ENCODE measurements at regions not wholly inside any gene's neighbourhood (a gene's known extent, or its start where the extent isn't known, plus 50 kb on each side); places are given as distances from the start of the nearest gene placed in this dataset.

DNA sequence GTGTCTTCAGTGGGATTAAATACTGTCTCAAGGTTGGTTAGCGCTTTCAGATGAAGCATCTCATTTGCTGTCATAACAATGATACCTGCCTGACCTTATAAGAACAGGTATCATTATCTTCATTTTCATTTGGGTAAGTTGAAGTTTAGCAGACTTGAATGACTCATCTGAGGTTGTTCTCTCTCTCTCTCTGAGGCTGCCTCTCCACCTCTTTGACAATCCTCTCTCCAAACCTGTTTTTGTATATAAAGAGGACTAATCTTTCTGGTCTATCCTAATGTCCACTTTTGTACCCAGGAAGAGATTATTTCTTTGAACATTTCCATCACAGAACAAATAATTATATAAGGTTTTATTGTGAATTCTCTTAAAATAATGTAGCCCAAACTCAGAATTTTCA is 291.4 kb downstream of the KLF6 start:
- peaks cover 0 to 7% (median 0%) of the 10 kb centered on the region in 3 donors for H3K27me3 ChIP-seq
- TF ChIP-seq, protein P1, sequence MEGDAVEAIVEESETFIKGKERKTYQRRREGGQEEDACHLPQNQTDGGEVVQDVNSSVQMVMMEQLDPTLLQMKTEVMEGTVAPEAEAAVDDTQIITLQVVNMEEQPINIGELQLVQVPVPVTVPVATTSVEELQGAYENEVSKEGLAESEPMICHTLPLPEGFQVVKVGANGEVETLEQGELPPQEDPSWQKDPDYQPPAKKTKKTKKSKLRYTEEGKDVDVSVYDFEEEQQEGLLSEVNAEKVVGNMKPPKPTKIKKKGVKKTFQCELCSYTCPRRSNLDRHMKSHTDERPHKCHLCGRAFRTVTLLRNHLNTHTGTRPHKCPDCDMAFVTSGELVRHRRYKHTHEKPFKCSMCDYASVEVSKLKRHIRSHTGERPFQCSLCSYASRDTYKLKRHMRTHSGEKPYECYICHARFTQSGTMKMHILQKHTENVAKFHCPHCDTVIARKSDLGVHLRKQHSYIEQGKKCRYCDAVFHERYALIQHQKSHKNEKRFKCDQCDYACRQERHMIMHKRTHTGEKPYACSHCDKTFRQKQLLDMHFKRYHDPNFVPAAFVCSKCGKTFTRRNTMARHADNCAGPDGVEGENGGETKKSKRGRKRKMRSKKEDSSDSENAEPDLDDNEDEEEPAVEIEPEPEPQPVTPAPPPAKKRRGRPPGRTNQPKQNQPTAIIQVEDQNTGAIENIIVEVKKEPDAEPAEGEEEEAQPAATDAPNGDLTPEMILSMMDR (IDR thresholded peaks at IDR 0.05) = no peak
- TF ChIP-seq POLR2AphosphoS5 (IDR thresholded peaks at IDR 0.05) = no peak
- no peak for TF ChIP-seq EP300 (IDR thresholded peaks at IDR 0.05)
- no peak for TF ChIP-seq POLR2A (IDR thresholded peaks at IDR 0.05)
- no peak for DNase-seq
- no peaks in the 10 kb centered on the region for H3K36me3 ChIP-seq
- no peak overlapping the region for H3K4me3 ChIP-seq
- no peaks in the 10 kb centered on the region for H3K9me3 ChIP-seq
- peak overlapping the region in 1 of 5 donors; percentile 57 for H3K27ac ChIP-seq
- intact Hi-C loops (cut with DNase I; ENCODE audit: low total_unique reads) = no loop called here
- 46 to 98% (median 97%) methylated on average over 1 of the region's 1 CpG for WGBS, 5 donors
- no peaks in the 10 kb centered on the region for H3K4me1 ChIP-seq

DNA sequence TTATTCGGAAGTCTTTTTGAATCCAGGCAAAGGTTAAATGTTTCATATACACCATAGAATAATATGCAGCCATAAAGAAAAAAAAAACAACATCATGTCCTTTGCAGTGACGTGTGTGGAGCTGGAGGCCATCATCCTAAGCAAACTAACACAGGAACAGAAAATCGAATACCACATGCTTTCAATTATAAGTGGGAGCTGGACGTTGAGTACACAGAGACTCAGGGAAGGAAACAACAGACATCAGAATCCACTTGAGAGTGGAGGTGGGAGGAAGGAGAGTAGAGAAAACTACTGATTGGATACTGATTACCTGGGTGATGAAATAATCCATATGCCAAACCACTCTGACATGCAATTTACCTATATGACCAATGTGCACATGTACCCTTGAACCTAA is 293.4 kb downstream of the KLF6 start:
- H3K9me3 ChIP-seq = no peaks in the 10 kb centered on the region
- H3K27ac ChIP-seq = no peak overlapping the region
- intact Hi-C loops (cut with DNase I; ENCODE audit: low total_unique reads) = no loop called here
- no peak overlapping the region for H3K4me3 ChIP-seq
- TF ChIP-seq POLR2AphosphoS5 (IDR thresholded peaks at IDR 0.05) (no peak), EP300 (IDR thresholded peaks at IDR 0.05) (no peak), POLR2A (IDR thresholded peaks at IDR 0.05) (no peak)
- TF ChIP-seq, protein P1 (IDR thresholded peaks at IDR 0.05) = no peak
- peaks cover 0 to 7% (median 0%) of the 10 kb centered on the region in 3 donors for H3K27me3 ChIP-seq
- no peak for DNase-seq
- no peaks in the 10 kb centered on the region for H3K36me3 ChIP-seq
- WGBS, 5 donors = 61 to 72% (median 64%) methylated on average over 4 of the region's 4 CpGs
- H3K4me1 ChIP-seq = peaks cover 0 to under 1% (median 0%) of the 10 kb centered on the region in 4 donors

DNA sequence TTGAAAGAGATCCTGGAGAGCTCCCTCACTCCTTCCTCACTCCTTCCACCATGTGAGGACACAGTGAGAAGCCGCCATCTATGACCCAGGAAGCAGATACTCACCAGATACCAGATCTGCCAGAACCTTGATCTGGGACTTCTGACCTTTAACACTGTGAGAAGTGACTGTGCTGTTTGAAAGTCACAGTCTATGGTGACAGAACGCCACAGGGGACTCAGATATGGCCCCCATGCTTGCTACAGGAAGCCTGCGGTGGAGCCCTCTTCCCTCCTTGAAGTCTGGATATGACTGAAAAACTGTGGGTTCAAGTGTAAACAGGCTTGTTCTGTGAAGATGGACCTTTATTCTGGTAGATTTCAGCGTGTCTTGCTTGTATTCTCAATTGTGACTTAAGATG is 297.8 kb downstream of the KLF6 start:
- Histone ChIP-seq H3K9me3 (no peaks in the 10 kb centered on the region), H3K27me3 (no peaks in the 10 kb centered on the region), H3K4me1 (peaks cover 5 to 27% (median 12%) of the 10 kb centered on the region in 4 donors), H3K36me3 (no peaks in the 10 kb centered on the region), H3K27ac (no peak overlapping the region), H3K4me3 (no peak overlapping the region)
- 67 to 90% (median 73%) methylated on average over 4 of the region's 4 CpGs for WGBS, 5 donors
- no peak for DNase-seq
- intact Hi-C loops (cut with DNase I; ENCODE audit: low total_unique reads) = no loop called here
- TF ChIP-seq POLR2A (IDR thresholded peaks at IDR 0.05) = no peak
- TF ChIP-seq, protein P1 (IDR thresholded peaks at IDR 0.05) = no peak
- no peak for TF ChIP-seq EP300 (IDR thresholded peaks at IDR 0.05)
- TF ChIP-seq POLR2AphosphoS5 (IDR thresholded peaks at IDR 0.05) = no peak

DNA sequence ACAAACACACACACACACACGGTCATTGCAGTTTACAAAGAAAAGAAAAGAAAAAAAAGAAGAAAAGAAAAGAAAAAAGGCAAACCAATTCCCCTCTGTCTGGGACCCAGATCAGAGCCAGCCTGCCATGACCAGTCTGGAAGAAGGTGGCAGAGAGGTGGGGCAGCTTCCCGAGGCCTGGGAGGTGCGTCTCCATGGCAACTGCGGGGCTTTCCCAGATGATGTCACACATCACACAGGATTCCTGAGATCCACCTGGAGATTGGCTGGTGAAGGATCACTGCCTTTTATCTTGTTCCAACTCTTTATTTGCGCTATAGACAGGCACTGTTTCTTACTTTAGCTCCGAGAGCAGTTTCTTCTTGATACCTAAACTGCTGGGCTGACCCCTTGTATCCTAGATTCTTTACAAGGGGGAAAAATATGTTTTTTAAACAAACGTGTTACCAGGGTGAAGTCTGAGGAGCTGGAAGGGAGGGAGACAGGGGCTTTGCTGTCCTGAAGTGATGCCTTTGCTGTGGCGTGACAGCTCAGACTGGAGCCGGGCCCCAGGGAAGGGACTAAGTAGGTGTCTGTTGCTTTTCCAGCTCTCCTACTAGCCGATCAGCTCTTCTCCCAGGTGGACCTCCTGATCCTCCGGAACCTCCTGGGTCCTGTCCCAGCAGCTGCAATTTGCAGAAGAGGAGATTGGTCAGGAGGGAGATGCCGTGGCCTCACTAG is 298.5 kb downstream of the KLF6 start:
- no peaks in the 10 kb centered on the region for H3K27me3 ChIP-seq
- no peak overlapping the region for H3K27ac ChIP-seq
- TF ChIP-seq EP300 (IDR thresholded peaks at IDR 0.05) (no peak), POLR2A (IDR thresholded peaks at IDR 0.05) (no peak), POLR2AphosphoS5 (IDR thresholded peaks at IDR 0.05) (no peak)
- TF ChIP-seq, protein P1 (IDR thresholded peaks at IDR 0.05) = no peak
- no peaks in the 10 kb centered on the region for H3K36me3 ChIP-seq
- 52 to 68% (median 59%) methylated on average over 12 of the region's 12 CpGs for WGBS, 5 donors
- intact Hi-C loops (cut with DNase I; ENCODE audit: low total_unique reads) = no loop called here
- no peak overlapping the region for H3K4me3 ChIP-seq
- peak; percentile 74 to 90 for DNase-seq
- no peaks in the 10 kb centered on the region for H3K9me3 ChIP-seq
- peaks cover 6 to 32% (median 17%) of the 10 kb centered on the region in 4 donors for H3K4me1 ChIP-seq

Data from stomach (tissue), 8 donors.